ENCODE measurements at regions not wholly inside any gene's neighbourhood (a gene's known extent, or its start where the extent isn't known, plus 50 kb on each side); places are given as distances from the start of the nearest gene placed in this dataset.

- ChIA-PET CTCF (no interaction called here), POLR2A (no interaction called here)
- DNase-seq (ENCODE audit: low spot score) (no peak), ATAC-seq (peak; percentile 77)
- Mint-ChIP-seq H3K4me3 (no peak overlapping the region), H3K9me3 (peaks cover 8% of the 10 kb centered on the region; the same call in 1 of the 2 replicates), H3K36me3 (no peaks in the 10 kb centered on the region), H3K27me3 (ENCODE audit: low read depth) (peaks cover 8% of the 10 kb centered on the region), H3K27ac (peak overlapping the region; percentile 63), H3K4me1 (peaks cover 30% of the 10 kb centered on the region)
- TF ChIP-seq RELA (CRISPR knock-in tag; IDR thresholded peaks at IDR 0.05; ENCODE audit: borderline replicate concordance): no peak
- no peak for TF ChIP-seq IRF1 (CRISPR knock-in tag; IDR thresholded peaks at IDR 0.05)
- no peak for TF ChIP-seq SOX15 (CRISPR knock-in tag; IDR thresholded peaks at IDR 0.05)
- no peak for TF ChIP-seq MYBL2 (CRISPR knock-in tag; IDR thresholded peaks at IDR 0.05)
- no peak for TF ChIP-seq NFATC4 (CRISPR knock-in tag; IDR thresholded peaks at IDR 0.05)
- no peak for TF ChIP-seq CBFB (CRISPR knock-in tag; IDR thresholded peaks at IDR 0.05; ENCODE audit: low read depth)
- no peak for TF ChIP-seq ESRRA (CRISPR knock-in tag; IDR thresholded peaks at IDR 0.05; ENCODE audit: borderline replicate concordance)
- TF ChIP-seq ZNF532 (CRISPR knock-in tag; IDR thresholded peaks at IDR 0.05; ENCODE audit: borderline replicate concordance): no peak
- TF ChIP-seq, protein P1, sequence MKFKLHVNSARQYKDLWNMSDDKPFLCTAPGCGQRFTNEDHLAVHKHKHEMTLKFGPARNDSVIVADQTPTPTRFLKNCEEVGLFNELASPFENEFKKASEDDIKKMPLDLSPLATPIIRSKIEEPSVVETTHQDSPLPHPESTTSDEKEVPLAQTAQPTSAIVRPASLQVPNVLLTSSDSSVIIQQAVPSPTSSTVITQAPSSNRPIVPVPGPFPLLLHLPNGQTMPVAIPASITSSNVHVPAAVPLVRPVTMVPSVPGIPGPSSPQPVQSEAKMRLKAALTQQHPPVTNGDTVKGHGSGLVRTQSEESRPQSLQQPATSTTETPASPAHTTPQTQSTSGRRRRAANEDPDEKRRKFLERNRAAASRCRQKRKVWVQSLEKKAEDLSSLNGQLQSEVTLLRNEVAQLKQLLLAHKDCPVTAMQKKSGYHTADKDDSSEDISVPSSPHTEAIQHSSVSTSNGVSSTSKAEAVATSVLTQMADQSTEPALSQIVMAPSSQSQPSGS (CRISPR knock-in tag; IDR thresholded peaks at IDR 0.05; ENCODE audit: borderline replicate concordance, low read depth): no peak
- TF ChIP-seq, protein P2, sequence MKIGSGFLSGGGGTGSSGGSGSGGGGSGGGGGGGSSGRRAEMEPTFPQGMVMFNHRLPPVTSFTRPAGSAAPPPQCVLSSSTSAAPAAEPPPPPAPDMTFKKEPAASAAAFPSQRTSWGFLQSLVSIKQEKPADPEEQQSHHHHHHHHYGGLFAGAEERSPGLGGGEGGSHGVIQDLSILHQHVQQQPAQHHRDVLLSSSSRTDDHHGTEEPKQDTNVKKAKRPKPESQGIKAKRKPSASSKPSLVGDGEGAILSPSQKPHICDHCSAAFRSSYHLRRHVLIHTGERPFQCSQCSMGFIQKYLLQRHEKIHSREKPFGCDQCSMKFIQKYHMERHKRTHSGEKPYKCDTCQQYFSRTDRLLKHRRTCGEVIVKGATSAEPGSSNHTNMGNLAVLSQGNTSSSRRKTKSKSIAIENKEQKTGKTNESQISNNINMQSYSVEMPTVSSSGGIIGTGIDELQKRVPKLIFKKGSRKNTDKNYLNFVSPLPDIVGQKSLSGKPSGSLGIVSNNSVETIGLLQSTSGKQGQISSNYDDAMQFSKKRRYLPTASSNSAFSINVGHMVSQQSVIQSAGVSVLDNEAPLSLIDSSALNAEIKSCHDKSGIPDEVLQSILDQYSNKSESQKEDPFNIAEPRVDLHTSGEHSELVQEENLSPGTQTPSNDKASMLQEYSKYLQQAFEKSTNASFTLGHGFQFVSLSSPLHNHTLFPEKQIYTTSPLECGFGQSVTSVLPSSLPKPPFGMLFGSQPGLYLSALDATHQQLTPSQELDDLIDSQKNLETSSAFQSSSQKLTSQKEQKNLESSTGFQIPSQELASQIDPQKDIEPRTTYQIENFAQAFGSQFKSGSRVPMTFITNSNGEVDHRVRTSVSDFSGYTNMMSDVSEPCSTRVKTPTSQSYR (CRISPR knock-in tag; IDR thresholded peaks at IDR 0.05): no peak
- TF ChIP-seq ELF4 (CRISPR knock-in tag; IDR thresholded peaks at IDR 0.05; ENCODE audit: low read depth): no peak
- no peak for TF ChIP-seq ETV6 (CRISPR knock-in tag; IDR thresholded peaks at IDR 0.05)
- TF ChIP-seq MXD4 (CRISPR knock-in tag; IDR thresholded peaks at IDR 0.05; ENCODE audit: borderline replicate concordance): no peak
Observed at GRCh38 chr9:11039006-11039405, 426.2 kb upstream of the PTPRD start.

GRCh38 chr9:11045589-11045988 is 432.8 kb upstream of the PTPRD start:
- no peaks in the 10 kb centered on the region for H3K36me3 Mint-ChIP-seq
- ATAC-seq: peak; percentile 73
- H3K4me1 Mint-ChIP-seq: no peaks in the 10 kb centered on the region
- no peak overlapping the region for H3K27ac Mint-ChIP-seq
- no peak overlapping the region for H3K4me3 Mint-ChIP-seq
- H3K9me3 Mint-ChIP-seq: no peaks in the 10 kb centered on the region
- ChIA-PET CTCF (interaction anchor here (0.8 to 1.5 kb wide), 2 partner anchors 58 to 190 kb away, joined by 3 to 4 read pairs; no protein-coding TSS in a partner anchor), POLR2A (no interaction called here)
- no peak for DNase-seq (ENCODE audit: low spot score)
- no peaks in the 10 kb centered on the region for H3K27me3 Mint-ChIP-seq (ENCODE audit: low read depth)
- TF ChIP-seq STAT6 (CRISPR knock-in tag; conservative IDR thresholded peaks at IDR 0.05; ENCODE audit: low read depth) (no peak), CREB1 (CRISPR knock-in tag; IDR thresholded peaks at IDR 0.05) (no peak), MXD4 (CRISPR knock-in tag; IDR thresholded peaks at IDR 0.05; ENCODE audit: borderline replicate concordance) (no peak), NFYB (CRISPR knock-in tag; conservative IDR thresholded peaks at IDR 0.05; ENCODE audit: low read depth) (no peak), ELF4 (CRISPR knock-in tag; IDR thresholded peaks at IDR 0.05; ENCODE audit: low read depth) (no peak), IRF1 (CRISPR knock-in tag; IDR thresholded peaks at IDR 0.05) (no peak), ZNF423 (CRISPR knock-in tag; IDR thresholded peaks at IDR 0.05) (no peak), NR1H2 (CRISPR knock-in tag; IDR thresholded peaks at IDR 0.05) (no peak), MYBL2 (CRISPR knock-in tag; IDR thresholded peaks at IDR 0.05) (no peak), E2F5 (CRISPR knock-in tag; IDR thresholded peaks at IDR 0.05) (no peak)
